ENCODE measurements at regions not wholly inside any gene's neighbourhood (a gene's known extent, or its start where the extent isn't known, plus 50 kb on each side); places are given as distances from the start of the nearest gene placed in this dataset.

DNA sequence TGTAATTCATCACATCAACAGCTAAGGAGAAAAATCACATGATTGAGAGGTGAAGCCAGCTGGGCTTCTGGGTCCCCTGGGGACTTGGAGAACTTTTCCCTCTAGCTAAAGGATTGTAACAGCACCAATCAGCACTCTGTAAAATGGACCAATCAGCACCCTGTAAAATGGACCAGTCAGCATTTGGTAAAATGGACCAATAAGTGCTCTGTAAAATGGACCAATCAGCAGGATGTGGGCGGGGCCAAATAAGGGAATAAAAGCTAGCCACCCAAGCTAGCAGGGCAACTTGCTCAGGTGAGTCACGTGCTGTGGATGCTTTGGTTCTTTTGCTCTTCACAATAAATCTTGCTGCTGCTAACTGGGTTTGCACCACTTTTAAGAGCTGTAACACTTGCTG lies 1248.3 kb downstream of the PCDH18 start:
- H3K4me3 ChIP-seq (ENCODE audit: control insufficient read depth, low read depth, low read length), result no peak overlapping the region
- no peak for TF ChIP-seq CTCF (IDR thresholded peaks at IDR 0.05; ENCODE audit: control insufficient read depth, insufficient read depth, low read depth, low read length, missing control alignments)
- no peak for DNase-seq (ENCODE audit: low read depth)

GRCh38 chr4:136281889-136282288 lies 1250.4 kb downstream of the PCDH18 start:
- no peak overlapping the region for H3K4me3 ChIP-seq (ENCODE audit: control insufficient read depth, low read depth, low read length)
- no peak for DNase-seq (ENCODE audit: low read depth)
- no peak for TF ChIP-seq CTCF (IDR thresholded peaks at IDR 0.05; ENCODE audit: control insufficient read depth, insufficient read depth, low read depth, low read length, missing control alignments)

DNA sequence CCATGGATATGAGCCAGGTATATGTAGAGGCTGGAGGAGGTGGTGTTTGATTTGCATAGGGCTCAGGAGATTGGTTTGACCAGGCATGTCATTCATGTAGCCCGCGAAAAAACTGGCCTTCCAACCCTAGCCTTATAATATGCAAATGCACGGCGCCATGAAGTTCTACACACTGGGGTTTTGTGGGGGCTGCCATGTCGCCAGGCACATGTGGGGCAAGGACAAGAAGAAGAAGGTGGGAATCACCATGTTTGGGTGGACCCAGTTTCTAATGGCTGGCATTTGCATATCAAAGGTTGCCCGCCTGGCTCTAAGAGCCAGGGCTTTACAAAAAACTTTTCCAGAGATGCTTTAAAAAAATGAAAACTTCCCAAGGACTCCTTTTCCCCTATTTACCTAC lies 1251.0 kb downstream of the PCDH18 start:
- no peak overlapping the region for H3K4me3 ChIP-seq (ENCODE audit: control insufficient read depth, low read depth, low read length)
- no peak for DNase-seq (ENCODE audit: low read depth)
- TF ChIP-seq CTCF (IDR thresholded peaks at IDR 0.05; ENCODE audit: control insufficient read depth, insufficient read depth, low read depth, low read length, missing control alignments), result no peak

DNA sequence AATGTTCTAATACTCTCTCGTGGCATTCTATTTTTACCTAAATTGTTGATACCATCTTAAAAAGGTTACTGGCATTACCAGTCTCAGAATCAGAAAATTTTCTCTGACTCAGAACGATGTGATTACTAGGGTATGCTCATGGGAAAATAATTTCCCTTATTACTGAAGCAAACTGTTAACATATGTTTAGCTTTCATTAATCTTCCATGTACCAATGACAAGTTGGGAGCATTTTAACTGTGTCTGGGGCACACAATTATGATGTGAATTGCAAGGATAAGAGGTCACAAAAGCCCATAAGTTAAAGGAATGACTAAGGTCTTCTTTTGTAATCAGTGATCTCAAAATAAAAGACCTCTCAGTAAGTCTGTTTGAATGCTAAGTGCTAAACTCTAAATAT lies 1254.6 kb downstream of the PCDH18 start:
- H3K4me3 ChIP-seq (ENCODE audit: control insufficient read depth, low read depth, low read length), result no peak overlapping the region
- no peak for TF ChIP-seq CTCF (IDR thresholded peaks at IDR 0.05; ENCODE audit: control insufficient read depth, insufficient read depth, low read depth, low read length, missing control alignments)
- no peak for DNase-seq (ENCODE audit: low read depth)

- no peak for DNase-seq (ENCODE audit: low read depth)
- no peak overlapping the region for H3K4me3 ChIP-seq (ENCODE audit: control insufficient read depth, low read depth, low read length)
- TF ChIP-seq CTCF (IDR thresholded peaks at IDR 0.05; ENCODE audit: control insufficient read depth, insufficient read depth, low read depth, low read length, missing control alignments), result no peak
Observed at GRCh38 chr4:136246876-136247275, 1285.4 kb downstream of the PCDH18 start.

DNA sequence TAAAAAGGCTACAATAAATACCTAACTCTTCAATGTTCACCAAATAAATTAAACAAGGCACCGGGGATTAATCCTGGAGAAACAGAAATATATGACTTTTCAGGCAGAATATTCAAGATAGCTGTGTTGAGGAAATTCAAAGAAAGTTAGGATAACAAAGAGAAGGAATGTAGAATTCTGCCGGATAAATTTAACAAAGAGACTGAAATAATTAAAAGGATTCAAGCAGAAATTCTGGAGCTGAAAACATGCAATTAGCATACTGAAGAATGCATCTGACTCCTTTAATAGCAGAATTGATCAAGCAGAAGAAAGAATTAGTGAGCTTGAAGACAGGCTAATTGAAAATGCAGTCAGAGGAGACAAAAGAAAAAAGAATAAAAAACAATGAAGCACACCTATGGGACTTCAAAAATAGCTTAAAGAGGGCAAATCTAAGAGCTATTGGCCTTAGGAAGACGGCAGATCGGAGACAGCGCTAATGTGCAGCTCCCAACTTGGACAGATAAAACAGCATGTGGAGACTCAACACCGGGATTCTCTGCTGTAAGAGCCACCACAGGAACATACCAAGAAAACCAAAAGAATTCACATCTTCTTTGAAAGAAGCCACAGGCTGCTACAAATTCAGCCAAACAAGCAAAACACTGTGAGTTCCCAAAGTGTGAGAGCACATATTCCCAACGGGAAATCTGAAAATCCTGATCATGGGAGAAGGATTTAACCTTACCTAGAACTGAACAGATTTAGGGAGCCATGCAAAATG lies 1290.9 kb downstream of the PCDH18 start:
- no peak overlapping the region for H3K4me3 ChIP-seq (ENCODE audit: control insufficient read depth, low read depth, low read length)
- TF ChIP-seq CTCF (IDR thresholded peaks at IDR 0.05; ENCODE audit: control insufficient read depth, insufficient read depth, low read depth, low read length, missing control alignments), result no peak
- no peak for DNase-seq (ENCODE audit: low read depth)
